ENCODE measurements at regions not wholly inside any gene's neighbourhood (a gene's known extent, or its start where the extent isn't known, plus 50 kb on each side); places are given as distances from the start of the nearest gene placed in this dataset.

DNA sequence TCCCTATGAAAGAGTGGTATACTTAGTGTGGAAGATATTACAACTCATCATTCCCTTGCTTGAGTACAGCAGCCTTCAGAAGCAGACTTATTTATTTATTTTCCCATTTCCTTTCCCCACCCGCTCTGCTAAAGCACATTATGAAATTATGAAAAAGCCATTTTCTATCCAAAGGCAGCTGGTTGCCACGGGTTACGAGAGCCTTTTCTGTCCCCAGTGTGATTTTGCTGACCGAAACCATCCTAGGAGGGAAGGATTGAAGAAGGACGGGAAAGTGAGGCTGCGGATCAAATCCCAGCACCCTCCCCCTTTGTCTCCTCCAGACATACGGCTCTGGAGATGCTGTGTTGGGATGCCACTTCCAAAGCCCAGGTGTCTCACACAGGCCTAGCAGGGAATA is 246.9 kb downstream of the TLR4 start:
- no peak overlapping the region for H3K4me2 ChIP-seq
- POLR2A ChIA-PET: no interaction called here
- 10% methylated on average over 7 of the region's 7 CpGs for WGBS (ENCODE audit: missing lambda C conversion rate)
- DNase-seq (ENCODE audit: low read depth in 1 of 2, low spot score in 1 of 2): no peak
- no peak overlapping the region for H3K27ac ChIP-seq
- no peak for FAIRE-seq
- ATAC-seq: no peak
- H3K4me3 ChIP-seq: no peak overlapping the region
- H3K4me1 ChIP-seq: no peaks in the 10 kb centered on the region
- H3K9me3 ChIP-seq: no peaks in the 10 kb centered on the region
- no peak for TF ChIP-seq RAD21 (conservative IDR thresholded peaks at IDR 0.05 in 1 of 2, IDR thresholded peaks at IDR 0.05 in 1 of 2)
- TF ChIP-seq, protein P1, sequence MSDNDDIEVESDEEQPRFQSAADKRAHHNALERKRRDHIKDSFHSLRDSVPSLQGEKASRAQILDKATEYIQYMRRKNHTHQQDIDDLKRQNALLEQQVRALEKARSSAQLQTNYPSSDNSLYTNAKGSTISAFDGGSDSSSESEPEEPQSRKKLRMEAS (IDR thresholded peaks at IDR 0.05): no peak
- TF ChIP-seq FOXS1 (CRISPR knock-in tag; IDR thresholded peaks at IDR 0.05): no peak
- TF ChIP-seq JUN (IDR thresholded peaks at IDR 0.05): no peak
- CTCF ChIA-PET: no interaction called here

DNA sequence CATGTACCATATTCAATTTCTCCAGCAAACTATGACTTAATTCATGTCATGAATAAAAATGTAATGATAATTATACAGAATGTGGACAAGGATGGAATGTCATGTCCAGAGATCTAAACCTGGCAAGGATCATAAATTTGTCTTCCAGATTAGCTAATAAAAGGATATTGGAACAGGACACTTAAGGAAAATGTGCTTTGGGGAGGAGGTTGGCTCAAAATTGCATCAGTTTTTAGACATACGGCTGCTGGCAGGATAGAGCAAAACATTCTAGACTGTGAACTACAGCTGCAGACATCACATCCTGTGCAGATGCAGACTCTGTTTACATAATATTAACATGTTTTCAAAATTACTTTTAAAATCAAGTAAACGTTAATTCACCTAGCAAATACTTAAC is 248.4 kb downstream of the TLR4 start:
- DNase-seq (ENCODE audit: low read depth in 1 of 2, low spot score in 1 of 2): no peak
- Histone ChIP-seq H3K27ac (no peak overlapping the region), H3K4me3 (no peak overlapping the region), H3K9me3 (no peaks in the 10 kb centered on the region), H3K4me2 (no peak overlapping the region), H3K4me1 (no peaks in the 10 kb centered on the region)
- FAIRE-seq: no peak
- ChIA-PET CTCF (no interaction called here), POLR2A (no interaction called here)
- ATAC-seq: no peak
- 46% methylated on average over 2 of the region's 2 CpGs for WGBS (ENCODE audit: missing lambda C conversion rate)
- no peak for TF ChIP-seq HEYL (CRISPR knock-in tag; IDR thresholded peaks at IDR 0.05)
- TF ChIP-seq, protein P1 (IDR thresholded peaks at IDR 0.05): no peak
- no peak for TF ChIP-seq CEBPB (IDR thresholded peaks at IDR 0.05)

DNA sequence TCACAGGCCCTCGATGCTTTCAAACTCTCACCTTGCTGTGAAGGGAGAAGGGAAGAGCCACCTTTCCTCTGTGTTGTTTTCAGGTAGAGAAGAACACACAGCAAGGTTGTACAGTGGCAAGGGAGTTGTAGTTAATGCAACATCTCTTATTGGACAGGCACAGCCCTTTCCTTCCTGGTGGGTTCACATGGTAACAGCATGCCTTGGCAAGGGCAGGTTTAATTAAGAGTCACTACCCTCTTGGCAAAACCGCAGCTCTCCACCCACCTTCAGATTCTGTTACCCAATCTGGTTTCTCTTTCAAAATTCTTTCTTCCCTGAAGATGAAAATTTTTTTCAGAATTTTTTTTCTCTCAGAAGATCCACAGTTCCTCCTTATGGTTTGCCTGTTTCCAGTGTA is 253.1 kb downstream of the TLR4 start:
- ChIA-PET CTCF (no interaction called here), POLR2A (no interaction called here)
- Histone ChIP-seq H3K9me3 (no peaks in the 10 kb centered on the region), H3K27ac (no peak overlapping the region), H3K4me2 (no peak overlapping the region), H3K4me1 (no peaks in the 10 kb centered on the region), H3K4me3 (no peak overlapping the region)
- WGBS (ENCODE audit: missing lambda C conversion rate): 0% methylated on average over 2 of the region's 2 CpGs
- no peak for DNase-seq (ENCODE audit: low read depth in 1 of 2, low spot score in 1 of 2)
- no peak for FAIRE-seq
- ATAC-seq: no peak
- TF ChIP-seq RNF2 (IDR thresholded peaks at IDR 0.05; ENCODE audit: borderline replicate concordance, low read depth): no peak
- no peak for TF ChIP-seq TFCP2L1 (CRISPR knock-in tag; IDR thresholded peaks at IDR 0.05)
- TF ChIP-seq ZC3H11A (IDR thresholded peaks at IDR 0.05): no peak
- TF ChIP-seq EHF (CRISPR knock-in tag; IDR thresholded peaks at IDR 0.05): no peak
- TF ChIP-seq, protein P2, sequence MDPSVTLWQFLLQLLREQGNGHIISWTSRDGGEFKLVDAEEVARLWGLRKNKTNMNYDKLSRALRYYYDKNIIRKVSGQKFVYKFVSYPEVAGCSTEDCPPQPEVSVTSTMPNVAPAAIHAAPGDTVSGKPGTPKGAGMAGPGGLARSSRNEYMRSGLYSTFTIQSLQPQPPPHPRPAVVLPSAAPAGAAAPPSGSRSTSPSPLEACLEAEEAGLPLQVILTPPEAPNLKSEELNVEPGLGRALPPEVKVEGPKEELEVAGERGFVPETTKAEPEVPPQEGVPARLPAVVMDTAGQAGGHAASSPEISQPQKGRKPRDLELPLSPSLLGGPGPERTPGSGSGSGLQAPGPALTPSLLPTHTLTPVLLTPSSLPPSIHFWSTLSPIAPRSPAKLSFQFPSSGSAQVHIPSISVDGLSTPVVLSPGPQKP (IDR thresholded peaks at IDR 0.05; ENCODE audit: low read depth, low read length): no peak
- no peak for TF ChIP-seq KDM5A (IDR thresholded peaks at IDR 0.05)

DNA sequence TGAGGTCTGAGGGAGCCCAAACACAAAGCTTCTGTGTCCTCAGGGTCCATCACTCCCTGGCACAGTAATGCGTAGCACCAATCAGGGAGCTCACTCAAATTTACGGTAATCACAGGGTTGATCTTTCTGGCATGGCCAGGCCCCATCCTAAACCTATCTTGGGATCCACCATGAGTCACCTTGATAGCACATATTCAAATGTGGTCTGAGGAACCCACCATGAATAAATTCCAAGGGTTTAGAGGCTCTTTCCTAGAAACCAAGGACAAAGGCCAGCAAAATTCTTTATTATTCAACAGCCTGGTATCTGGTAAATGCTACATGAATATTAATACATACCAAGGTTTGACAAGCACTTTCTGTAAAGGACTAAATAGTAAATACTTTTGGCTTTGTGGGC is 254.5 kb downstream of the TLR4 start:
- DNase-seq (ENCODE audit: low read depth in 1 of 2, low spot score in 1 of 2): no peak
- H3K4me1 ChIP-seq: no peaks in the 10 kb centered on the region
- CTCF ChIA-PET: no interaction called here
- no peak for FAIRE-seq
- POLR2A ChIA-PET: no interaction called here
- no peak overlapping the region for H3K4me3 ChIP-seq
- no peak overlapping the region for H3K4me2 ChIP-seq
- 17% methylated on average over 2 of the region's 2 CpGs for WGBS (ENCODE audit: missing lambda C conversion rate)
- no peak overlapping the region for H3K27ac ChIP-seq
- no peak for ATAC-seq
- no peaks in the 10 kb centered on the region for H3K9me3 ChIP-seq
- TF ChIP-seq HOXA7 (CRISPR knock-in tag; IDR thresholded peaks at IDR 0.05): no peak
- TF ChIP-seq SREBF2 (IDR thresholded peaks at IDR 0.05): no peak
- TF ChIP-seq MAFK (IDR thresholded peaks at IDR 0.05; ENCODE audit: partially characterized antibody): no peak
- no peak for TF ChIP-seq JUN (IDR thresholded peaks at IDR 0.05)
- TF ChIP-seq, protein P3, sequence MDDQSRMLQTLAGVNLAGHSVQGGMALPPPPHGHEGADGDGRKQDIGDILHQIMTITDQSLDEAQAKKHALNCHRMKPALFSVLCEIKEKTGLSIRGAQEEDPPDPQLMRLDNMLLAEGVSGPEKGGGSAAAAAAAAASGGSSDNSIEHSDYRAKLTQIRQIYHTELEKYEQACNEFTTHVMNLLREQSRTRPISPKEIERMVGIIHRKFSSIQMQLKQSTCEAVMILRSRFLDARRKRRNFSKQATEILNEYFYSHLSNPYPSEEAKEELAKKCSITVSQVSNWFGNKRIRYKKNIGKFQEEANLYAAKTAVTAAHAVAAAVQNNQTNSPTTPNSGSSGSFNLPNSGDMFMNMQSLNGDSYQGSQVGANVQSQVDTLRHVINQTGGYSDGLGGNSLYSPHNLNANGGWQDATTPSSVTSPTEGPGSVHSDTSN (IDR thresholded peaks at IDR 0.05): no peak
- no peak for TF ChIP-seq MAZ (IDR thresholded peaks at IDR 0.05; ENCODE audit: borderline replicate concordance, low read depth, low read length)
- TF ChIP-seq, protein P4, sequence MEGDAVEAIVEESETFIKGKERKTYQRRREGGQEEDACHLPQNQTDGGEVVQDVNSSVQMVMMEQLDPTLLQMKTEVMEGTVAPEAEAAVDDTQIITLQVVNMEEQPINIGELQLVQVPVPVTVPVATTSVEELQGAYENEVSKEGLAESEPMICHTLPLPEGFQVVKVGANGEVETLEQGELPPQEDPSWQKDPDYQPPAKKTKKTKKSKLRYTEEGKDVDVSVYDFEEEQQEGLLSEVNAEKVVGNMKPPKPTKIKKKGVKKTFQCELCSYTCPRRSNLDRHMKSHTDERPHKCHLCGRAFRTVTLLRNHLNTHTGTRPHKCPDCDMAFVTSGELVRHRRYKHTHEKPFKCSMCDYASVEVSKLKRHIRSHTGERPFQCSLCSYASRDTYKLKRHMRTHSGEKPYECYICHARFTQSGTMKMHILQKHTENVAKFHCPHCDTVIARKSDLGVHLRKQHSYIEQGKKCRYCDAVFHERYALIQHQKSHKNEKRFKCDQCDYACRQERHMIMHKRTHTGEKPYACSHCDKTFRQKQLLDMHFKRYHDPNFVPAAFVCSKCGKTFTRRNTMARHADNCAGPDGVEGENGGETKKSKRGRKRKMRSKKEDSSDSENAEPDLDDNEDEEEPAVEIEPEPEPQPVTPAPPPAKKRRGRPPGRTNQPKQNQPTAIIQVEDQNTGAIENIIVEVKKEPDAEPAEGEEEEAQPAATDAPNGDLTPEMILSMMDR (IDR thresholded peaks at IDR 0.05): no peak
- TF ChIP-seq CHD2 (IDR thresholded peaks at IDR 0.05; ENCODE audit: low read length, partially characterized antibody): no peak
- TF ChIP-seq ZC3H11A (IDR thresholded peaks at IDR 0.05): no peak
- TF ChIP-seq HDAC2 (IDR thresholded peaks at IDR 0.05): no peak
- TF ChIP-seq CBX2 (IDR thresholded peaks at IDR 0.05; ENCODE audit: borderline replicate concordance, low read depth): no peak
- no peak for TF ChIP-seq PHF8 (IDR thresholded peaks at IDR 0.05; ENCODE audit: borderline replicate concordance, low read depth)
- no peak for TF ChIP-seq CEBPB (IDR thresholded peaks at IDR 0.05)
- TF ChIP-seq, protein P5, sequence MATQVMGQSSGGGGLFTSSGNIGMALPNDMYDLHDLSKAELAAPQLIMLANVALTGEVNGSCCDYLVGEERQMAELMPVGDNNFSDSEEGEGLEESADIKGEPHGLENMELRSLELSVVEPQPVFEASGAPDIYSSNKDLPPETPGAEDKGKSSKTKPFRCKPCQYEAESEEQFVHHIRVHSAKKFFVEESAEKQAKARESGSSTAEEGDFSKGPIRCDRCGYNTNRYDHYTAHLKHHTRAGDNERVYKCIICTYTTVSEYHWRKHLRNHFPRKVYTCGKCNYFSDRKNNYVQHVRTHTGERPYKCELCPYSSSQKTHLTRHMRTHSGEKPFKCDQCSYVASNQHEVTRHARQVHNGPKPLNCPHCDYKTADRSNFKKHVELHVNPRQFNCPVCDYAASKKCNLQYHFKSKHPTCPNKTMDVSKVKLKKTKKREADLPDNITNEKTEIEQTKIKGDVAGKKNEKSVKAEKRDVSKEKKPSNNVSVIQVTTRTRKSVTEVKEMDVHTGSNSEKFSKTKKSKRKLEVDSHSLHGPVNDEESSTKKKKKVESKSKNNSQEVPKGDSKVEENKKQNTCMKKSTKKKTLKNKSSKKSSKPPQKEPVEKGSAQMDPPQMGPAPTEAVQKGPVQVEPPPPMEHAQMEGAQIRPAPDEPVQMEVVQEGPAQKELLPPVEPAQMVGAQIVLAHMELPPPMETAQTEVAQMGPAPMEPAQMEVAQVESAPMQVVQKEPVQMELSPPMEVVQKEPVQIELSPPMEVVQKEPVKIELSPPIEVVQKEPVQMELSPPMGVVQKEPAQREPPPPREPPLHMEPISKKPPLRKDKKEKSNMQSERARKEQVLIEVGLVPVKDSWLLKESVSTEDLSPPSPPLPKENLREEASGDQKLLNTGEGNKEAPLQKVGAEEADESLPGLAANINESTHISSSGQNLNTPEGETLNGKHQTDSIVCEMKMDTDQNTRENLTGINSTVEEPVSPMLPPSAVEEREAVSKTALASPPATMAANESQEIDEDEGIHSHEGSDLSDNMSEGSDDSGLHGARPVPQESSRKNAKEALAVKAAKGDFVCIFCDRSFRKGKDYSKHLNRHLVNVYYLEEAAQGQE (IDR thresholded peaks at IDR 0.05): no peak

Data from A549 (cell line).